ENCODE measurements at regions not wholly inside any gene's neighbourhood (a gene's known extent, or its start where the extent isn't known, plus 50 kb on each side); places are given as distances from the start of the nearest gene placed in this dataset.

GRCh38 chr5:67299231-67299735, 102.7 kb upstream of the CD180 start:
- Mint-ChIP-seq H3K27ac (no peak overlapping the region), H3K4me1 (peaks cover 4 to 5% of the 10 kb centered on the region in 2 donors), H3K4me3 (no peak overlapping the region), H3K27me3 (peaks cover 3 to 4% of the 10 kb centered on the region in 2 donors), H3K36me3 (no peaks in the 10 kb centered on the region), H3K9me3 (no peaks in the 10 kb centered on the region)
- DNase-seq (no peak), ATAC-seq (replicated peaks) (no peak)

GRCh38 chr5:67297802-67298532, 101.4 kb upstream of the CD180 start:
- ATAC-seq (replicated peaks), result no peak
- Mint-ChIP-seq H3K27me3 (peaks cover 3 to 4% of the 10 kb centered on the region in 2 donors), H3K27ac (no peak overlapping the region)

GRCh38 chr5:67297376-67297775, 100.8 kb upstream of the CD180 start:
- DNase-seq, result no peak
- Mint-ChIP-seq H3K4me1 (peaks cover 0 to 2% of the 10 kb centered on the region in 2 donors), H3K27me3 (peaks cover 3 to 4% of the 10 kb centered on the region in 2 donors), H3K4me3 (no peak overlapping the region), H3K36me3 (no peaks in the 10 kb centered on the region), H3K27ac (no peak overlapping the region), H3K9me3 (no peaks in the 10 kb centered on the region)
- no peak for ATAC-seq (replicated peaks)

More at GRCh38 chr5:67297802-67298532, 101.4 kb upstream of the CD180 start:
- Mint-ChIP-seq H3K36me3 (no peaks in the 10 kb centered on the region), H3K9me3 (no peaks in the 10 kb centered on the region), H3K4me1 (peaks cover 4 to 5% of the 10 kb centered on the region in 2 donors), H3K4me3 (no peak overlapping the region)
- no peak for DNase-seq

GRCh38 chr5:67294266-67294938, 97.8 kb upstream of the CD180 start:
- no peak for ATAC-seq (replicated peaks)
- H3K27me3 Mint-ChIP-seq, result peaks cover 0 to 3% of the 10 kb centered on the region in 2 donors

GRCh38 chr5:67293226-67293625, 96.6 kb upstream of the CD180 start:
- Mint-ChIP-seq H3K27ac (no peak overlapping the region), H3K4me3 (no peak overlapping the region), H3K36me3 (no peaks in the 10 kb centered on the region), H3K9me3 (no peaks in the 10 kb centered on the region), H3K27me3 (peaks cover 0 to 3% of the 10 kb centered on the region in 2 donors), H3K4me1 (peaks cover 5 to 9% of the 10 kb centered on the region in 2 donors)
- DNase-seq (no peak), ATAC-seq (replicated peaks) (no peak)

More at GRCh38 chr5:67294266-67294938, 97.8 kb upstream of the CD180 start:
- no peak overlapping the region for H3K4me3 Mint-ChIP-seq
- H3K27ac Mint-ChIP-seq, result no peak overlapping the region
- no peaks in the 10 kb centered on the region for H3K4me1 Mint-ChIP-seq
- H3K9me3 Mint-ChIP-seq, result no peaks in the 10 kb centered on the region
- H3K36me3 Mint-ChIP-seq, result no peaks in the 10 kb centered on the region
- no peak for DNase-seq

GRCh38 chr5:67292201-67292940, 95.8 kb upstream of the CD180 start:
- Mint-ChIP-seq H3K27ac (no peak overlapping the region), H3K9me3 (no peaks in the 10 kb centered on the region), H3K4me3 (no peak overlapping the region), H3K36me3 (no peaks in the 10 kb centered on the region), H3K27me3 (peaks cover 0 to 3% of the 10 kb centered on the region in 2 donors), H3K4me1 (peaks cover 5 to 9% of the 10 kb centered on the region in 2 donors)
- DNase-seq (no peak), ATAC-seq (replicated peaks) (no peak)

GRCh38 chr5:67291671-67292070, 95.1 kb upstream of the CD180 start:
- no peak overlapping the region for H3K27ac Mint-ChIP-seq
- ATAC-seq (replicated peaks) (no peak), DNase-seq (no peak)
- H3K27me3 Mint-ChIP-seq, result peaks cover 0 to 3% of the 10 kb centered on the region in 2 donors
- H3K9me3 Mint-ChIP-seq, result no peaks in the 10 kb centered on the region
- no peaks in the 10 kb centered on the region for H3K36me3 Mint-ChIP-seq
- peaks cover 5 to 9% of the 10 kb centered on the region in 2 donors for H3K4me1 Mint-ChIP-seq
- no peak overlapping the region for H3K4me3 Mint-ChIP-seq

- Mint-ChIP-seq H3K27me3 (peaks cover 0 to 3% of the 10 kb centered on the region in 2 donors), H3K9me3 (no peaks in the 10 kb centered on the region), H3K27ac (no peak overlapping the region), H3K4me1 (peaks cover 7 to 9% of the 10 kb centered on the region in 2 donors), H3K36me3 (no peaks in the 10 kb centered on the region), H3K4me3 (no peak overlapping the region)
- ATAC-seq (replicated peaks) (no peak), DNase-seq (no peak)
These were observed 94.5 kb upstream of the CD180 start for GRCh38 chr5:67291066-67291465.

- Mint-ChIP-seq H3K4me1 (peaks cover 8 to 9% of the 10 kb centered on the region in 2 donors), H3K36me3 (no peaks in the 10 kb centered on the region), H3K9me3 (no peaks in the 10 kb centered on the region), H3K27ac (no peak overlapping the region), H3K4me3 (no peak overlapping the region), H3K27me3 (peaks cover 0 to 3% of the 10 kb centered on the region in 2 donors)
- DNase-seq, result no peak
- ATAC-seq (replicated peaks), result no peak
These were observed 94.1 kb upstream of the CD180 start for GRCh38 chr5:67290655-67291054.

GRCh38 chr5:67289763-67290521, 93.3 kb upstream of the CD180 start:
- DNase-seq (no peak), ATAC-seq (replicated peaks) (no peak)
- Mint-ChIP-seq H3K4me1 (peaks cover 8 to 9% of the 10 kb centered on the region in 2 donors), H3K9me3 (no peaks in the 10 kb centered on the region), H3K27me3 (no peaks in the 10 kb centered on the region), H3K36me3 (no peaks in the 10 kb centered on the region), H3K27ac (no peak overlapping the region), H3K4me3 (no peak overlapping the region)

- no peak overlapping the region for H3K4me3 Mint-ChIP-seq
- ATAC-seq (replicated peaks) (no peak), DNase-seq (no peak)
- H3K27ac Mint-ChIP-seq, result no peak overlapping the region
- no peaks in the 10 kb centered on the region for H3K27me3 Mint-ChIP-seq
- H3K36me3 Mint-ChIP-seq, result no peaks in the 10 kb centered on the region
- H3K4me1 Mint-ChIP-seq, result peaks cover 8 to 9% of the 10 kb centered on the region in 2 donors
- H3K9me3 Mint-ChIP-seq, result no peaks in the 10 kb centered on the region
These were observed 91.1 kb upstream of the CD180 start for GRCh38 chr5:67287510-67288268.

GRCh38 chr5:67286006-67286405, 89.4 kb upstream of the CD180 start:
- H3K27me3 Mint-ChIP-seq, result no peaks in the 10 kb centered on the region
- H3K36me3 Mint-ChIP-seq, result no peaks in the 10 kb centered on the region
- no peak overlapping the region for H3K4me3 Mint-ChIP-seq
- peaks cover 0 to 1% of the 10 kb centered on the region in 2 donors for H3K9me3 Mint-ChIP-seq
- no peak overlapping the region for H3K27ac Mint-ChIP-seq
- DNase-seq (no peak), ATAC-seq (replicated peaks) (no peak)
- H3K4me1 Mint-ChIP-seq, result peaks cover 8 to 9% of the 10 kb centered on the region in 2 donors

- ATAC-seq (replicated peaks) (no peak), DNase-seq (no peak)
- no peak overlapping the region for H3K4me3 Mint-ChIP-seq
- peaks cover 7% of the 10 kb centered on the region in 2 donors for H3K4me1 Mint-ChIP-seq
- no peaks in the 10 kb centered on the region for H3K27me3 Mint-ChIP-seq
- H3K27ac Mint-ChIP-seq, result no peak overlapping the region
- H3K36me3 Mint-ChIP-seq, result peaks cover 2 to 5% of the 10 kb centered on the region in 2 donors
- H3K9me3 Mint-ChIP-seq, result peaks cover 0 to 5% of the 10 kb centered on the region in 2 donors
These were observed 87.4 kb upstream of the CD180 start for GRCh38 chr5:67283988-67284487.

Measured in stimulated activated naive B cell treated with anti-CD40 and anti-IgM and Interleukin-4, amounts not matched to agents 10 μg/mL and 1 μg/mL and 100 μg/mL, for 72 hours (primary cell).